IPS DF 6.9 (cell line): ENCODE measurements at regions not wholly inside any gene's neighbourhood (a gene's known extent, or its start where the extent isn't known, plus 50 kb on each side); places are given as distances from the start of the nearest gene placed in this dataset.
"Not testable (repeated sequence)": the region's sequence is repeated elsewhere in the genome, so short reads cannot be mapped to it uniquely, and the experiment has no call there.

ENCODE experiments used
- DNase-seq: peaks from one replicate; pipeline ENCODE4 v3.0.0-alpha.2; 2013; ENCODE audit warnings: low read depth, low spot score
- H3K27ac ChIP-seq: one replicate; pipeline ENCODE4 v1.5.1; 2013; ENCODE audit warnings: low read length, control low read depth
- H3K27me3 ChIP-seq: 2 replicates; pipeline ENCODE4 v1.6.1; 2013; ENCODE audit warnings: mild to moderate bottlenecking, low read length; ENCODE audit not compliant: control insufficient read depth, insufficient read depth
- H3K36me3 ChIP-seq: 2 replicates; pipeline ENCODE4 v1.6.1; 2013; ENCODE audit warnings: low read length; ENCODE audit not compliant: control insufficient read depth, insufficient read depth
- H3K4me1 ChIP-seq: 2 replicates; pipeline ENCODE4 v1.6.1; 2013; ENCODE audit warnings: low read length; ENCODE audit not compliant: control insufficient read depth, insufficient read depth
- H3K4me3 ChIP-seq: 2 replicates; pipeline ENCODE4 v1.5.1; 2013; ENCODE audit warnings: mild to moderate bottlenecking, low read length
- H3K9me3 ChIP-seq: 2 replicates; pipeline ENCODE4 v1.6.1; 2013; ENCODE audit warnings: low read length, inconsistent platforms; ENCODE audit not compliant: control insufficient read depth, insufficient read depth
- WGBS: extraction: QIAGEN DNeasy Blood & Tissue Kit; methylation state at CpG from one replicate; pipeline ENCODE4 v1.1.7; 2013; ENCODE audit warnings: mixed read lengths, missing lambda C conversion rate; ENCODE audit not compliant: insufficient read length, insufficient coverage; 5-methylcytosine and 5-hydroxymethylcytosine counted together

DNA sequence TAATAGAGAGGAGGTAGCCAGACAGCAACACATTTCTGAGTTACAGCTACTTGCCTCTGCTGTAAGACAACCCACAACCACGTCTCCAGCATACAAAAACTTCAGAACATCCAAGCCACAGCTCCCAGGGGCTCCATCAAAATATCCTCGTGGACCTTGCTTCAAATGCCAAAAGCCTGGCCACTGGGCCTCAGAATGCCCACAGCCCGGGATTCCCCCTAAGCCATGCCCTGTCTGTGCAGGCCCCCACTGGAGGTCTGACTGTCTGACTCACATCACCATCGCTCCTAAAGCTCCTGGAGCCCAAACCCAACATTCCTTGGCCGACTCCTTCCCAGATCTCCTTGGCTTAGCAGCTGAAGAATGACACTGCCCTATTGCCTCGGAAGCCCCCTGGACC lies 186.6 kb upstream of the MAGEB16 start:
- not testable (repeated sequence) for H3K27ac ChIP-seq, H3K36me3 ChIP-seq, H3K9me3 ChIP-seq, H3K27me3 ChIP-seq, H3K4me3 ChIP-seq, H3K4me1 ChIP-seq, DNase-seq
- WGBS: no CpG with 5 or more reads among the region's 6 CpGs

DNA sequence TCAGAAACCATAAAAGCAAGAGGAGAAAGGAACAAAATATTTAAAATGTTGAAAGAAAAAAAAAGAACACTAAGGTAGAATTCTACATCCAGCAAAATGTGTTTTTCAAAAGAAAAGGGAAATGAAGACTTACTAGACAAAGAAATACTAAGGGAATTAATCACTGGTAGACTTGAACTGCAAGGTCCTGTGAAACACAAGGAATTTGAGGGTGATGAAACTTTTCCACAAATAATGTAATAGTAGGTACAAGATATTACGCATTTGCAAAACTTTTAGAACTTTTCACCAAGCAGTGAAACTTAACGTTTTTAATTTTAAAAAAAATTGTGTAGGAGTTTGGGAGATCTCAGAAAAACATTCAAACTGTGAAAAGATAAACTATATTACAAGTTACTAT lies 180.3 kb upstream of the MAGEB16 start:
- Histone ChIP-seq H3K36me3 (no peaks in the 10 kb centered on the region), H3K9me3 (no peaks in the 10 kb centered on the region), H3K27me3 (no peaks in the 10 kb centered on the region), H3K4me3 (no peak overlapping the region), H3K27ac (no peak overlapping the region), H3K4me1 (no peaks in the 10 kb centered on the region)
- WGBS: no CpG with 5 or more reads among the region's 2 CpGs
- DNase-seq: no peak

DNA sequence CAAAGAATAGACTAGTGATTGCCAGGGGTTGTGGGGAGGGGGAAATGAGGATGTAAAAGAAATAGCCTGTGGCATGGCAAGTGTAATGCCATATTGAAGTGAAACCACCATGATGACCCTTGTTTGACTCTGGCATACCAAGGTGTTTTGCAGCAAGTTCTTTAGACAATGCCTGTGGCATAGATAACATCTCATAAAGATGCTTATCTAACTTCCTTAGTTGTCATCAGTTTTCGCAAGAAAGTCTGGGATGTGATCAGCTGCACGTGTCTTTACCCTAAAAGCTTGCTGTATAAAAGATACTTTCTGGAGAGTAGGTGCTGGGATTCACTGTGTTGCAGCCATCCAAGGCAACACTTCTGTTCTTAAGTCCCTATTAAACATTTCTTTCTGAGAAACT lies 176.1 kb upstream of the MAGEB16 start:
- no CpG with 5 or more reads among the region's 2 CpGs for WGBS
- Histone ChIP-seq H3K4me3 (no peak overlapping the region), H3K36me3 (no peaks in the 10 kb centered on the region), H3K9me3 (no peaks in the 10 kb centered on the region), H3K4me1 (no peaks in the 10 kb centered on the region), H3K27ac (no peak overlapping the region), H3K27me3 (no peaks in the 10 kb centered on the region)
- DNase-seq: no peak

DNA sequence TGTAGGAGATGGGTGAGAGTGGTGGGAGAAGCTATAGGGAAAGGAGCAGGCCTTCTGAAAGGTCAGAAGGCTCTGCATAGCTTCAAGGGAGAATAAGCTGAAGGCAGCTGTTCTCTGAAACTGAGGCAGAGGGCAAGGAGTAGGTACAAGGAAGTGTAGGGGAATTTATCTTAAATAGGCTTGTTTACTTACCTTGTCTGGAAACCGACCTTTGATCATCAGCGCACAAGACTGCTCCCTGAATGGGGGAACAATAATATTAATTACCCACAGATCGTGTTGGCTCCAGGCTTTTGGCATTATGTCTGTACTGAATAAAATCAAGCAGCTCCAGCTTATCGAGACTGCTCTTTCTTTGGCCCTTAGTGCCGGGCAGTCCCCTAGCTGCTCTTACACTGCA lies 175.5 kb upstream of the MAGEB16 start:
- H3K9me3 ChIP-seq: no peaks in the 10 kb centered on the region
- no peaks in the 10 kb centered on the region for H3K36me3 ChIP-seq
- WGBS: no CpG with 5 or more reads among the region's 5 CpGs
- H3K27ac ChIP-seq: no peak overlapping the region
- H3K4me3 ChIP-seq: no peak overlapping the region
- DNase-seq: no peak
- H3K4me1 ChIP-seq: no peaks in the 10 kb centered on the region
- no peaks in the 10 kb centered on the region for H3K27me3 ChIP-seq

DNA sequence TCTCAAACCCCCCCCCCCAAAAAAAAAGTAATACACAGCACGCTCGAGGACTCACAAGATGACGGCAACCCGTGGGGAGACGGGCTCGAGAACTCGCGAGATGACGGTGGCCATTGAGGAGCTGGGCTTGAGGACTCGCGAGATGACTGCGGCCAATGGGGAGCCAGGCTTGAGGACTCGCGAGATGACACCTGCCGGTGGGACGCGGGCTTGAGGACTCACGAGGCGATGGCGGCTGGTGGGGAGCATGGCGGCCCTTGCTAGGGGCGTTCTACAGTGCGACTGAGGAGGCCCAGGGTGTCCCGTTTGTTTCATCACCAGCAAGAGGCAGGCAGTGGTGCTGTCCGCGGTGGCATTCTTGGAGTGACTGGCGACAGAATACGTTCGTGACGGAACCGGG lies 172.4 kb upstream of the MAGEB16 start:
- DNase-seq: no peak
- Histone ChIP-seq H3K9me3 (no peaks in the 10 kb centered on the region), H3K27me3 (no peaks in the 10 kb centered on the region), H3K4me1 (no peaks in the 10 kb centered on the region), H3K4me3 (no peak overlapping the region), H3K27ac (no peak overlapping the region), H3K36me3 (no peaks in the 10 kb centered on the region)
- WGBS: no CpG with 5 or more reads among the region's 31 CpGs

DNA sequence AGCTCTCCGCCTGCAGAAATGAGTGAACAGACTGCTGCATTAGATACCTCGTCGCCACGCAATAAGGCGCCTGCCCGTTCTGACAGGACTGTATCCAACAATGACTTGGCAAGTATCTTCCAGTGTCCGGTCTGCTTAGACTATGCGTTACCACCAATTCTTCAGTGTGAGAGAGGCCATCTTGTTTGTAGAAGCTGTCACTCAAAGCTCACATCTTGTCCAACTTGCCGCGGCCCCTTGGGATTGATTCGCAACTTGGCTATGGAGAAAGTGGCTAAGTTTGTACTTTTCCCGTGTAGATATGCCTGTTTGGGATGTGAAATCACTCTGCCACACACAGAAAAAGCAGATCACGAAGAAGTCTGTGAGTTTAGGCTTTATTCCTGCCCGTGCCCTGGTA lies 172.0 kb upstream of the MAGEB16 start:
- no peak for DNase-seq
- no peaks in the 10 kb centered on the region for H3K27me3 ChIP-seq
- H3K4me3 ChIP-seq: no peak overlapping the region
- H3K36me3 ChIP-seq: no peaks in the 10 kb centered on the region
- H3K9me3 ChIP-seq: no peaks in the 10 kb centered on the region
- H3K4me1 ChIP-seq: no peaks in the 10 kb centered on the region
- WGBS: no CpG with 5 or more reads among the region's 14 CpGs
- H3K27ac ChIP-seq: no peak overlapping the region

DNA sequence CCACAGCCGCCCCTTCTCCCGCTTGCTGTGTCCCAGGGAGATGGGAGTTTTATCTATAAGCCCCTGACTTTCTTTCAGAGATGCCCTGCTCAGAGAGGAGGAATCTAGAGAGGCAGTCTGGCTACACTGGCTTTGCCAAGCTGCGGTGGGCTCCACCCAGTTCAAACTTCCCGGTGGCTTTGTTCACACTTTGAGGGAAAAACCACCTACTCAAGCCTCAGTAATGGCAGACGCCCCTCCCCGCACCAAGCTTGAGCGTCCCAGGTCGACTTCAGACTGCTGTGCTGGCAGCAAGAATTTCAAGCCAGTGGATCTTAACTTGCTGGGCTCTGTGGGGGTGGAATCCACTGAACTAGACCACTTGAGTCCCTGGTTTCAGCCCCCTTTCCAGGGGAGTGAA lies 162.2 kb upstream of the MAGEB16 start:
- H3K27me3 ChIP-seq, H3K4me1 ChIP-seq, H3K4me3 ChIP-seq, H3K36me3 ChIP-seq, DNase-seq, H3K9me3 ChIP-seq, H3K27ac ChIP-seq: not testable (repeated sequence)
- no CpG with 5 or more reads among the region's 8 CpGs for WGBS

DNA sequence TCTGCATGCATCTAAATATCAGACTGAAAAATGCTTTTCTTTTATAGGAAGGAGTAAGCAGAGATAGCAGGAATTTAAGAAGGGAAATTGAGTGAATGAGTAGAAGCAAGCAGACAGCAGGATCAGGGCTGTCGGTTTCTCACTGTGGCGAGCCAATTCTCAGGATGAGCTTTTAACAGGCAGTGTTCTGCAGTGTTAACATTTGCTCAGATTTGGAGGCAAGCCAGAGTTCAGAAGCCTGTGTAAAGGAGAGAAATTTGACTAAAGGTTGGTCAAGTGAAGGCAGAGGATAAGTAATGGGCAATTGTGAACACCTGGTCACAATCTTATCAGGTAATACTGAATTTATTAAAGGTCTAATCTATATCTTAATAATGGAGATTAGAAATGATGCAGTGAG lies 133.3 kb upstream of the MAGEB16 start:
- Histone ChIP-seq H3K27ac (no peak overlapping the region), H3K4me1 (no peaks in the 10 kb centered on the region; the same call in 1 of the 2 replicates), H3K27me3 (no peaks in the 10 kb centered on the region), H3K4me3 (no peak overlapping the region), H3K9me3 (no peaks in the 10 kb centered on the region), H3K36me3 (no peaks in the 10 kb centered on the region)
- DNase-seq: no peak
- no CpG with 5 or more reads among the region's 2 CpGs for WGBS

DNA sequence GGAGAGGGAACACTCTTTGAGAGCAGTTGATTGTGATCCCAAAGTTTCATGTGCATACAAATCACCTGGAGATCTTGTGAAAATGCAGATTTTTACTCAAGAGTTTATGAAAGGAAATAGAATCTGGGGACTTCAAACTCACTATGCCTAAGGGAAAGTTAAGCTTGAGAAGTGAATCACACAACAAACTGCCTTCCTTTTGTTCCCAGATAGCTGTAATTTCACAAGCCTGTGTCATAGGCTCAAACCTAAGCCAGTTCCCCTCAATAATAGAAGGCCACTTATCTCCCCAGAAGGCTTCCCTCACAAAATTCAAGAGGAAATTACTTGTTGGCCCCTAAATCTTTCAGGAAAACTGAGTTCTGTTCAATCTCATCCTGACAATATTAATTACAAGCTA lies 132.8 kb upstream of the MAGEB16 start:
- Histone ChIP-seq H3K4me3 (no peak overlapping the region), H3K27me3 (no peaks in the 10 kb centered on the region), H3K36me3 (no peaks in the 10 kb centered on the region), H3K27ac (no peak overlapping the region), H3K9me3 (no peaks in the 10 kb centered on the region), H3K4me1 (no peaks in the 10 kb centered on the region; the same call in 1 of the 2 replicates)
- DNase-seq: no peak

DNA sequence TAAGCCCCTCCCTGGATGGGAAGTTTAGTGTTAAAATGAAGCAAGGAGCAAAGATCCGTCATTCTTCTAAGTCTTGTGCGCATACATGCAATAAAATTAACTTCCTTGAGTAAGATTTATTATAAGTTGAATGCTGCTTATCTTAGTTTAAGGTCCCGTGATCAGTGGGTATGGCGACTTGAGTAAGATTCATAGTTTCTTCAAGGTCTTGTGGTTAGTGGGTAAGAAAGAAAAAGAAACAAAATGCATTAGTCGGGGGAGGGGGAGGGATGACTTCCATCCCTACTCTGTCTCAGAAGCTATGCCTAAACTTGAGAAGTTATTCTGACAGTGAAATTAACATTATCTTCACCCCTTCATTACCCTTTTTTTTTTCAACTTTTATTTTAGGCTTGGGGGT lies 127.3 kb upstream of the MAGEB16 start:
- WGBS: no CpG with 5 or more reads among the region's 5 CpGs
- no peaks in the 10 kb centered on the region; the same call in 1 of the 2 replicates for H3K4me1 ChIP-seq
- no peak overlapping the region for H3K4me3 ChIP-seq
- H3K9me3 ChIP-seq: no peaks in the 10 kb centered on the region
- H3K27me3 ChIP-seq: no peaks in the 10 kb centered on the region
- no peak for DNase-seq
- H3K36me3 ChIP-seq: no peaks in the 10 kb centered on the region
- H3K27ac ChIP-seq: no peak overlapping the region

DNA sequence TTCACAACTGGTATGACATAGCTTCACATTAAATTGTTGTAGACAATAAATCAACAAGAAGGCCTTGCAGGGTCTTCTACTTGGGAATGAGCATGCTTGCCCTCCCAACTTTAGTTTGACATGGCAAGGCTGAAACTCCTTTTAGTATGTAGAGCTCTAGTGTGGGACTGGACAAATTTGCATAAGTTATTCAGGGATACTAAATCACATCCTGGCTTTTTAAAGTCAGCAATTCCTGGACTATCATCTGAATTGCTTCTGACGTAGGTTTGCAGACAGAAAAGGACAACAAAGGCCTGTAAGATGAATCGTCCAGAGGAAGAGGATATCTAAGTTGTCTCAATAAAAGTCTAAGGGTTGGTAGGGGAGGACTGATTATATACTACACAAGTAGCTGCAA lies 123.0 kb upstream of the MAGEB16 start:
- no peaks in the 10 kb centered on the region for H3K27me3 ChIP-seq
- H3K4me1 ChIP-seq: no peaks in the 10 kb centered on the region
- no peak for DNase-seq
- no peaks in the 10 kb centered on the region for H3K36me3 ChIP-seq
- no peak overlapping the region for H3K27ac ChIP-seq
- no peak overlapping the region for H3K4me3 ChIP-seq
- WGBS: no CpG with 5 or more reads among the region's 2 CpGs
- H3K9me3 ChIP-seq: no peaks in the 10 kb centered on the region
